ENCODE measurements at regions not wholly inside any gene's neighbourhood (a gene's known extent, or its start where the extent isn't known, plus 50 kb on each side); places are given as distances from the start of the nearest gene placed in this dataset.

GRCh38 chr10:33537066-33537465, 202.6 kb upstream of the NRP1 start:
- no peak for TF ChIP-seq CTCF (IDR thresholded peaks at IDR 0.05)
- no peak for TF ChIP-seq POLR2A (IDR thresholded peaks at IDR 0.05)
